ENCODE measurements at regions not wholly inside any gene's neighbourhood (a gene's known extent, or its start where the extent isn't known, plus 50 kb on each side); places are given as distances from the start of the nearest gene placed in this dataset.
"Not testable (repeated sequence)": the region's sequence is repeated elsewhere in the genome, so short reads cannot be mapped to it uniquely, and the experiment has no call there.

DNA sequence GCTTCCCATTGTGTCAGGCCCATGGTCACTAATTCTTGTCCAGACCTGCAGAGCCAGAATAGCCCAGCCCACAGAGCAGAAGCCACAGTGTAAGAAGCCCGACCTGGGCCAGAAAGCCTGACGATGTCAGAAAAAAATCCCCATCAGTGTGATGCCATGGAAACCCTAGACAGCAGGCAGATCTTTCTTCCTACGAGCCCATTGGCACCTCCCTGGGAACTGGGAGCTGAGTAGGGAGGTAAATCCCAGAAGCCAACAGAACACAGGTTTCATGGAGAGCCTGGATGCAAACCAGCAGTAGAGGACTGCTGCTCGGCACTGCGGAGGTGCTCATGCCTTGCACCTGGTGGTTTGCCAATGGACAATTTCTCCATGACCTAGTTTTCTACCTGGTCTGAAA, 82.2 kb upstream of the SLC22A16 start:
- DNase-seq, result no peak

DNA sequence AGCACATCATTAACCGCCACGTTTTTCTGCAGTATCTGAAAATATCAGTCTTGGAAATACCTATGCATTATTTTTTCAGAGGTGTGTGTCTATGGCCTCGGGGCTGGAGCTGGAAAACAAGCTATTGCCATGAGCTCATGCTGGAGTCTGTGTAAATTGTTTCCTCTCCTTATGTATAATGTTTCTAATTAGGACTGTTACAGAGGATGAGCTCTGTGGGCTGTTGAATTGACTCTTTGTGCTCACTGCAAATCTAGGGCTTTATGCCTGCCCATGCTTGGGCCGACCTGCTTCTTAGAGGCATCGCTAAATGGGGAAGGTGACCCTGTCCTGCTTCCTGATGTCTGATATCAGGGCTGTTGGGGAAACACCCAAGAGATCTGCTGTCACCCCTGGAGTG, 80.8 kb upstream of the SLC22A16 start:
- no peak for DNase-seq

- no peak for DNase-seq
Measured at GRCh38 chr6:110556317-110557110, 80.1 kb upstream of the SLC22A16 start.

DNA sequence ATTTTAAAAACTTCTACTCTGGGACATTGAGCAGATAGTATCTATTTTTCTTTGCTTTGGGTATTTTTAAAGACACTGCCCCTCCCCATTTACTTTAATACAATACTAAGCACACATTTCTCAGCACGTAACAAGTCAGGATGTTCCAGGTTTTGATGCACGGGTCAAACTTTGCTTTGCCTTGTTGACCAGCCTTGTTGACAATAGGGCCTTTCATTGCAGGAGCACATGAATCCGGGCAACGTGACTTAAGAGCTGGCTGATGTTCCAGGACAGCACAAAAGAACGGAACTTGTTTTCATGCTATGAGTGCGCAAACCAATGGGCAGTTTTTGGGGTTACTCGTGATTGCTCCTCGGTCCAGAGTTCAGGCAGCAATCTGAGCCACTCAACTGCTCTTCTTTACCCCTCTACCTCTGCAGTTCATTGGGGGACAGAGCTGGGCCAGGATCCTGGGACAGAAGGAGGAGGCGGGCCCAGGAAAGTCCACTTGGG, 78.6 kb upstream of the SLC22A16 start:
- no peak for DNase-seq

GRCh38 chr6:110554441-110554840, 78.0 kb upstream of the SLC22A16 start:
- DNase-seq, result no peak

- no peak for DNase-seq
Measured at GRCh38 chr6:110552901-110553641, 76.7 kb upstream of the SLC22A16 start.

DNA sequence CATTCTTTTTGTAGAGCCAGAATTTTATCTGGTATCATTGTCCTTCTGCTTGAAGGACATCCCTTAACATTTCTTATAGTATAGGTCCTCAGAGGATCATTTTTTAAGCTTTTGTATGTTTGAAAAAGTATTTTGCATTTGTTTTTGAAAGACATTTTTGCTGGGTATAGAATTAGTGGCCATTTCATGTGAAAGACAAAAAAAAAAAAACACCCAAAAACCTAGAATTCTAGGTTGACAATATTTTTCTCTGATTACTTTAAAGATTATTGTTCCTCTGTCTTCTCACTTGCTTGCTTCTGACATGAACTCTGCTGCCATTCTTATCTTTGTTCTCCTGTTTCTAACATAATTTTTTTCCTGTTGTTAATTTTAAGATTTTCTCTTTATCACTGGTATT, 75.7 kb upstream of the SLC22A16 start:
- no peak for DNase-seq

DNA sequence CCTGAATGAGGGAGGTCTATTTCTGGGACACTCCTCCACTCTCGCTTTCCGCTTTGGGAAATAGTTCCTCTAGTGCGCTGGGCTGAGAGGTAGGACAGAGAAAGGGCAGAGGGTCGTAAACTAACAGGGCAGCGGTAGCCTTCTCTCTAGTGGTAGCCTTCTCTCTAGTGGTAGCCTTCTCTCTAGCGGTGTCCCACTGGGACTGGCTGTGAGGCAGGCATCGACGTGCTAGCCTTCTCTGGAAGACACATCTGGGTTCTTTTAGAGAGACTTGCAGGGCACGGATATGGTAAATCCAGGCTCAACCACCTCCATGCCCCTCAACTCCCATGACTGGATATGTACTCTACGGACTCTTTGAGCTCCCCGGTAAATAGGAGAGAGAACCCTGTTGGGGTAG, 74.7 kb upstream of the SLC22A16 start:
- DNase-seq, result no peak

DNA sequence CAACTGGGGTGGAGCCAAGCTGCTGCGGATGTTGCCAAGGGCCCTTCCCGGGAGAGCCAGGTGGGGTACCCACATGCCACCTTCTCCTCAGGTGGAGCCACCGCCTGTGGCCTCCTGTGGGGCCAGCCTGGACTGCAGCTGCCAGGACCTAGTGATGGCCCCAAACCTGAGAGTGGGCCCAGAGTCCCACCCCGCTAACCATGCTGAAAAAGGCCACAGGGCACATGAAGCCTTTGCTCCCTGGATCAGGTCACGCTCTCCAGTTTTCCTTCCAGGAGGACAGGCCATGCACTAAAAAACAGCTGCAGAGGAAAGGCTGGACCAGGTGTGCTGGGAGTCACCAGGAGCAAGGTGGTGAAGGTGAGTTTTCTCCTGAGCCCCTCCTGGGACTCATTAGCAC, 73.9 kb upstream of the SLC22A16 start:
- DNase-seq, result no peak

DNA sequence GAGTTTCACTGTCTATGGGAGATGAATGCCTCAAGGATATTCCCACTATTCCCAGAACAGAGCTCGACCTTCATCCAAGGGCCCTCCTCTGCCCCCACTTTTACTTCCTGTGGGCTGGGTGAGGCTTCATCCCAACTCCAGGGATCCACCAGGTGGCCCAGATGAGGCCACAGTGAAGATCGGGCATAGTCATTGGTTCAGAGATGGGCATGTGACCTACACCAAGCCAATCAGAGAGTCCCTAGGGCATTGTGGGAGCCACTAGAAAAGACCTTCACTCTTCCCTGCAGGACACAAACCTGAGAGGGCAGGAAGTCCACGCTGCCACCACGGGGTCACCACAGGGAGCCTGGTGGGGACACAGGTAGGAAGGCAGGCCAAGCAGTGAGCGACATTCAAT, 72.9 kb upstream of the SLC22A16 start:
- no peak for DNase-seq

DNA sequence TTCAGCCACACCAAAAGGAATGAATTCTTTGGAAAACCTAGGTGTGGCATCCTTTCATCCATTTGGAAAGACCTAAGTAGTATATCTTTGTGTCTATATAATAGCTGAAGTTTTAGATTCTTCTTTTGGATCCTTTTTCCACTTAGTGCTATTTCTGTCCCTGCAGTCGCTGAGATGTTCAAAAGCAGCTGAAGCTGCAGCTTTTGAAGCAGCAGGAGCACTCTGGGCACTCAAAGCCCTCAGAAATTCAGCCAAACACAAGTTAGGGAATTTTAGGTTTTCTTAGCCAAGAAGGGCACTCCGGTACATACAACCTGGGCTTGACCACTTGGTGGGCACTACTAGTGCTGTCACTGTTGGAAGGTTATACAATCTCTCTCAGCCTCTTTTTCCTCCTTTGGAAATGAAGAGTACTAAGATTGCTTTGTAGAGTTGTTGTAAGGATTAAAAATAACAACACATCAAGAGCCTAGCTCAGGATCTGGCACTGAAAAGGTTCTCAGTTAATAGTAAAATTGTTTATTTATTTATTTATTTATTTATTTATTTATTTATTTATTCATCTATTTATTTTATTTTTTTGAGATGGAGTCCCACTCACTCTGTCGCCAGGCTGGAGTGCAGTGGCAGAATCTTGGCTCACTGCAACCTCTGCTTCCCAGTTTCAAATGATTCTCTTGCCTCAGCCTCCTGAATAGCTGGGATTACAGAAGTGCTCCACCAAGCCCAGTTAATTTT, 71.9 kb upstream of the SLC22A16 start:
- DNase-seq, result no peak

GRCh38 chr6:110547266-110547964, 71.0 kb upstream of the SLC22A16 start:
- no peak for DNase-seq

GRCh38 chr6:110545081-110545872, 68.9 kb upstream of the SLC22A16 start:
- DNase-seq, result no peak

DNA sequence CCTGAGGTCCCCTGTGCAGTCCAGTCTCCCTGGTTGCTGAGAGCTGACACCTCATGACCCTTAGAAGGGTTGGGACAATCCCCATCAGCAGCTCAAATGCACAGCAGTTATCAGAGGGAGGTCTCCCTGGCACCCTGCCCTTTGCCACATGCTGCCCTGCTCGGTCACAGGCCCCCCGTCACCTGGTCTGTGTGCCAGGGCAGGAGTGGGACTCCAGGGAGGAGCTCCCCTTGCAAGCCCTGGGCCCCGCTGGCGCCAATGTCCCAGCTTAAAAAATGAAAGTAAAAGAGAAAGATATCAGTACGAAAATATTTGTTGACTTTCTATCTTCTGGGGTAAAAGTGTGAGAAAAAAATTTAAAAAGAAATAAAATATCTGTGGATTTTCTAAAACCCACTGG, 68.1 kb upstream of the SLC22A16 start:
- DNase-seq, result no peak

DNA sequence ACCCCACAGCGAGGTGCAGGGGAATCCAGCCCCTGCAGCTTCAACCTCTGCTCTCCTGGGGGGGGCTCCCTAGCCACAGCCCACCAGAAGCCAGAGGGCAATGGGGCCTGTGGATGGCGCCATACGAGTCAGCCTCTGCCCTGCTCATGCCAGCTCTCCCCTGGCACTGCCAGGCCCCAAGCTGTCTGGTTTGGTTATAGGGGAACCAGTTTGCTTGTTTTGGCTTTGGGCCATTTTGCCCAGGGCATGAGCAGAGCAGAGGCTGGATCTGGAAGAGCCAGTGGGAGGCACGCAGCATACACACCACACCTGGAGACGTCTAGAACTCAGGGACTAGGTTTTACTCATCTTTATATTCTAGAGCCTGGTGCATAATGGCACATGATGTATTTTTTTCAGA, 66.7 kb upstream of the SLC22A16 start:
- DNase-seq, result no peak

GRCh38 chr6:110542311-110543024, 66.1 kb upstream of the SLC22A16 start:
- DNase-seq, result no peak

- no peak for DNase-seq
Measured at GRCh38 chr6:110541701-110542309, 65.4 kb upstream of the SLC22A16 start.

DNA sequence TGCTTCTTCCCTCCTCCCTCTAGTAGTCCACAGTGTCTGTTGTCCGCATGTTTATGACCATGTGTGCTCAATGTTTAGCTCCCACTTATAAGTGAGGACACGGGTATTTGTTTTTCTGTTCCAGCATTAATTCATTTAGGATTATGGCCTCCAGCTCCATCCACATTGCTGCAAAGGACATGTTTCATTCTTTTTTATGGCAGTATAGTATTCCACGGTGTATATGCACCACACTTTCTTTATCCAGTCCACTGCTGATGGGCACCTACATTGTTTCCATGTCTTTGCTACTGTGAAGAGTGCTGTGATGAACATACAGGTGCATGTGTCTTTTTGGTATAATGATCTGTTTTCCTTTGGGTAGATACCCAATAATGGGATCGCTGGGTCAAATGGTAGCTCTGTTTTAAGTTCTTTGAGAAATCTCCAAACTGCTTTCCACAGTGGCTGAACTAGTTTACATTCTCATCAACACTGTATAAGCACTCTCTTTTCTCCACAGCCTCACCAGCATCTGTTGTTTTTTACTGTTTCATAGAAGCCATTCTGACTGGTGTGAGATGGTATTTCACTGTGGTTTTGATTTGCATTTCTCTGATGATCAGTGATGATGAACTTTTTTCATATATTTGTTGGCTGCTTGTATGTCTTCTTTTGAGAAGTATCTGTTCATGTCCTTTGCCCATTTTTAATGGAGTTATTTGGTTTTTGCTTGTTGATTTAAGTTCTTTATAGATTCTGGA, 63.0 kb upstream of the SLC22A16 start:
- DNase-seq, result not testable (repeated sequence)

GRCh38 chr6:110538416-110539160, 62.2 kb upstream of the SLC22A16 start:
- no peak for DNase-seq

All from NCI-H187 treated with DMSO at 0.1 percent for 48 hours (cell line).